Heart left ventricle (tissue), 16 donors: ENCODE measurements at regions not wholly inside any gene's neighbourhood (a gene's known extent, or its start where the extent isn't known, plus 50 kb on each side); places are given as distances from the start of the nearest gene placed in this dataset.

Experiments used
- ATAC-seq, 4 donors: fragments of 200-7000 bp; cut with Tn5 transposase; one replicate each; pipeline ENCODE4 v1.9.1; 2020 to 2022; ENCODE audit warnings: moderate library complexity in 4 of 4, mild to moderate bottlenecking in 3 of 4, moderate number of reproducible peaks in 1 of 4
- DNase-seq, 5 donors: peaks; one replicate each; pipeline ENCODE4 v3.0.0-alpha.2; 2020
- H3K27ac ChIP-seq, 12 donors: fragments of 200-600 bp; sonication (generic) in 4 of 12; one replicate each; pipeline versions ENCODE4 v1.5.0 to v1.8.0; 2016 to 2022; ENCODE audit warnings: mild to moderate bottlenecking in 2 of 12
- H3K27me3 ChIP-seq, 9 donors: fragments of 200-600 bp; sonication (generic) in 2 of 9; one replicate each; pipeline versions ENCODE4 v1.5.1 to v1.8.0; 2016 to 2022; ENCODE audit warnings: mild to moderate bottlenecking in 3 of 9
- H3K36me3 ChIP-seq, 9 donors: fragments of 200-600 bp; sonication (generic) in 2 of 9; one replicate each; pipeline versions ENCODE4 v1.5.0 to v1.8.0; 2018 to 2022; ENCODE audit warnings: mild to moderate bottlenecking in 2 of 9
- H3K4me1 ChIP-seq, 12 donors: fragments of 200-600 bp; sonication (generic) in 4 of 12; one replicate each; pipeline versions ENCODE4 v1.5.0 to v1.8.0; 2016 to 2022; ENCODE audit warnings: mild to moderate bottlenecking in 3 of 12
- H3K4me3 ChIP-seq, 12 donors: fragments of 200-600 bp; sonication (generic) in 4 of 12; one replicate each; pipeline versions ENCODE4 v1.5.0 to v1.8.0; 2017 to 2022; ENCODE audit warnings: mild to moderate bottlenecking in 9 of 12, moderate library complexity in 4 of 12
- H3K9me3 ChIP-seq, 12 donors: fragments of 200-600 bp; sonication (generic) in 4 of 12; one replicate each; pipeline versions ENCODE4 v1.5.0 to v1.8.0; 2016 to 2022; ENCODE audit warnings: mild to moderate bottlenecking in 1 of 12
- POLR2A ChIP-seq, 2 donors: fragments of 450-650 bp; IDR thresholded peaks; one replicate each; pipeline ENCODE4 v1.6.1; 2017; ENCODE audit warnings: antibody characterized with exemption in 2 of 2, mild to moderate bottlenecking in 2 of 2, moderate library complexity in 2 of 2
- WGBS, 4 donors: extraction: QIAGEN DNeasy Blood & Tissue Kit in 2 of 4; methylation state at CpG; one replicate each; pipeline versions ENCODE4 v1.1.5 to v1.1.7; 2013 to 2018; 5-methylcytosine and 5-hydroxymethylcytosine counted together
- intact Hi-C, 10 donors: fragments of 100-400 bp; cut with DNase I; formaldehyde crosslinking; loops; one replicate each; pipeline versions ENCODE4 v1.11.1 to v1.14.2; 2022
- TF ChIP-seq, protein P1 (sequence below), 12 donors: fragments of 200-600 bp; sonication (generic) in 4 of 12; IDR thresholded peaks; one replicate each; pipeline versions ENCODE4 v1.5.0 to v1.8.0; 2018 to 2022; ENCODE audit warnings: antibody characterized with exemption in 12 of 12, mild to moderate bottlenecking in 5 of 12
- donor health status: ischemic (EF 13 %, LVEDD 7.1; RV severe dilation, severe dysfunction).
- donor health status: healthy with polysubstance abuse.
- donor health status: DM: no; HTN: yes; CAD: no.
- donor health status: DM: no; HTN: no; CAD: no.
- donor health status: ischemic (EF 25% LVEDD 6.9; RV normal size, moderate dysfunction).
- donor health status: ischemic (EF 25% LVEDD 5.7; RV mildly dilated, moderate dysfunction).
- donor health status: healthy.
- donor health status: DM: yes; HTN: yes; CAD: no.
- donor health status: ischemic (EF 35%, LVEDD 5.7; RV mildly dilated, moderate dysfunction).
- donor health status: nonischemic (EF 11% LVEDD 7.7; RV severe dilation, severe dysfunction).
- donor health status: DM: yes; HTN: yes; CAD: no.
- donor health status: PGD.
- donor health status: ischemic (EF 29% LVEDD 5.4; RV normal size, mild dysfunction).
- donor health status: nonischemic (EF 23%, LVEDD 6.1; RV moderate dilation, normal function).

DNA sequence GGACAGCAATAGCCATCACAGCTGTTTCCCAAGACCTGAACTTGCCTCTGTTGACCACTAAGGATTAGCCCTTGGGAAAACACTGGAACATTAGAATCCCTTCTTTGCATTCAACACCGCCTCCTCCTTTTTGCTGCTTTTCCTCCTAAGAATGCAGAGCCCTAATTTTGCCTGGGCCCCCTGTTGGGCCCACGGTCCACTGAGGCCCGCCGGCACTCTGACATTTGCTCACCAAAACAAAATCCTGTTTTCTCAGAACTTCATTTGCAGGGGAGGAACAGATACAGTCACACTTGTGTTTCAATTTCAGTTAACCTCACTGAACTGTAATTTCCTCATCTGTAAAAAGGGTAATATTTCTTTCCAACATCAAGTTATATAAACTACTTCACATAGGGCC lies 116.0 kb upstream of the JARID2 start:
- H3K4me3 ChIP-seq = no peak overlapping the region
- H3K36me3 ChIP-seq = no peaks in the 10 kb centered on the region
- DNase-seq (no peak), ATAC-seq (no peak)
- H3K9me3 ChIP-seq = no peaks in the 10 kb centered on the region
- WGBS, 4 donors = 64 to 80% (median 68%) methylated on average over 4 of the region's 4 CpGs
- peaks cover 0 to 19% (median 0%) of the 10 kb centered on the region in 12 donors for H3K4me1 ChIP-seq
- intact Hi-C loops = no loop called here
- no peak for TF ChIP-seq POLR2A (IDR thresholded peaks at IDR 0.05)
- TF ChIP-seq, protein P1, sequence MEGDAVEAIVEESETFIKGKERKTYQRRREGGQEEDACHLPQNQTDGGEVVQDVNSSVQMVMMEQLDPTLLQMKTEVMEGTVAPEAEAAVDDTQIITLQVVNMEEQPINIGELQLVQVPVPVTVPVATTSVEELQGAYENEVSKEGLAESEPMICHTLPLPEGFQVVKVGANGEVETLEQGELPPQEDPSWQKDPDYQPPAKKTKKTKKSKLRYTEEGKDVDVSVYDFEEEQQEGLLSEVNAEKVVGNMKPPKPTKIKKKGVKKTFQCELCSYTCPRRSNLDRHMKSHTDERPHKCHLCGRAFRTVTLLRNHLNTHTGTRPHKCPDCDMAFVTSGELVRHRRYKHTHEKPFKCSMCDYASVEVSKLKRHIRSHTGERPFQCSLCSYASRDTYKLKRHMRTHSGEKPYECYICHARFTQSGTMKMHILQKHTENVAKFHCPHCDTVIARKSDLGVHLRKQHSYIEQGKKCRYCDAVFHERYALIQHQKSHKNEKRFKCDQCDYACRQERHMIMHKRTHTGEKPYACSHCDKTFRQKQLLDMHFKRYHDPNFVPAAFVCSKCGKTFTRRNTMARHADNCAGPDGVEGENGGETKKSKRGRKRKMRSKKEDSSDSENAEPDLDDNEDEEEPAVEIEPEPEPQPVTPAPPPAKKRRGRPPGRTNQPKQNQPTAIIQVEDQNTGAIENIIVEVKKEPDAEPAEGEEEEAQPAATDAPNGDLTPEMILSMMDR (IDR thresholded peaks at IDR 0.05) = no peak
- no peaks in the 10 kb centered on the region for H3K27me3 ChIP-seq
- peak overlapping the region in 1 of 12 donors; percentile 68 for H3K27ac ChIP-seq

DNA sequence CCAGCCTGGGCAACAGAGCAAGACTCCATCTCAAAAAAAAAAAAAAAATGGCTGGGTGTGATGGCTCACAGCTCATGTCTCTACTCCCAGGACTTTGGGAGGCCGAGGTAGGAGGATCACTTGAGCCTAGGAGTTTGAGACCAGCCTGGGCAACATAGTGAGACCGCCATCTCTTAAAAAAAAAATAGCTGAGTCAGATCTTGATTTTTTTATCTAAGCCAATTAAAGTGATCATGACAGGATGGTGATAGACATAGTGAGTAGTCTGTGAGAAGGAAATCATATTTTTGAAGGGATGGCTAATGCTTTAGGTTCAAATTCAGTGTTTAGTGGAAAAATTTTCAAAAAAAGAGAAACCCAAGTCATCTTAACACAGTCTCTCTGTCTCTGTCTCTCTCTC lies 114.6 kb upstream of the JARID2 start:
- 92 to 100% (median 98%) methylated on average over 2 of the region's 2 CpGs for WGBS, 4 donors

GRCh38 chr6:15131651-15132061 lies 114.2 kb upstream of the JARID2 start:
- WGBS, 4 donors = 86 to 92% (median 88%) methylated on average over 7 of the region's 7 CpGs
- Histone ChIP-seq H3K4me1 (peaks cover 0 to 19% (median 0%) of the 10 kb centered on the region in 12 donors), H3K27me3 (no peaks in the 10 kb centered on the region), H3K27ac (no peak overlapping the region), H3K36me3 (no peaks in the 10 kb centered on the region), H3K9me3 (no peaks in the 10 kb centered on the region), H3K4me3 (no peak overlapping the region)
- DNase-seq = no peak
- no peak for ATAC-seq
- intact Hi-C loops = no loop called here
- TF ChIP-seq, protein P1 (IDR thresholded peaks at IDR 0.05) = no peak

More for the DNA sequence above, 114.6 kb upstream of the JARID2 start:
- Histone ChIP-seq H3K4me3 (no peak overlapping the region), H3K9me3 (no peaks in the 10 kb centered on the region), H3K27ac (no peak overlapping the region), H3K4me1 (peaks cover 0 to 19% (median 0%) of the 10 kb centered on the region in 12 donors), H3K36me3 (no peaks in the 10 kb centered on the region), H3K27me3 (no peaks in the 10 kb centered on the region)
- DNase-seq (no peak), ATAC-seq (no peak)
- intact Hi-C loops = no loop called here
- TF ChIP-seq, protein P1 (IDR thresholded peaks at IDR 0.05) = no peak
- TF ChIP-seq POLR2A (IDR thresholded peaks at IDR 0.05) = no peak

GRCh38 chr6:15132167-15132566 lies 113.7 kb upstream of the JARID2 start:
- intact Hi-C loops = no loop called here
- WGBS, 4 donors = 97 to 98% (median 97%) methylated on average over 4 of the region's 4 CpGs

More at GRCh38 chr6:15132167-15132566, 113.7 kb upstream of the JARID2 start:
- ATAC-seq = no peak
- DNase-seq = no peak
- Histone ChIP-seq H3K36me3 (no peaks in the 10 kb centered on the region), H3K9me3 (no peaks in the 10 kb centered on the region), H3K4me3 (no peak overlapping the region), H3K4me1 (peaks cover 0 to 19% (median 0%) of the 10 kb centered on the region in 12 donors), H3K27me3 (no peaks in the 10 kb centered on the region), H3K27ac (no peak overlapping the region)
- TF ChIP-seq, protein P1 (IDR thresholded peaks at IDR 0.05) = no peak
- TF ChIP-seq POLR2A (IDR thresholded peaks at IDR 0.05) = no peak
